HCT116 (cell line): ENCODE measurements at regions not wholly inside any gene's neighbourhood (a gene's known extent, or its start where the extent isn't known, plus 50 kb on each side); places are given as distances from the start of the nearest gene placed in this dataset.

Experiments
- ATAC-seq: fragments of 200-7000 bp; cut with Tn5 transposase; 2 replicates; pipeline ENCODE4 v1.9.1; 2020; ENCODE audit warnings: mild to moderate bottlenecking, moderate library complexity
- BruUV-seq: library from RNA; stranded (reverse); fragments of 400-500 nt; replicated peaks from 2 replicates; lab custom pipeline; 2021; lab: Mats Ljungman, UMichigan
- CTCF ChIA-PET: fragments of 300-600 bp; sonication (Branson Sonifier 250); formaldehyde crosslinking; loops from one replicate; lab custom pipeline; 2021; ENCODE audit warnings: antibody characterized with exemption; lab: Charles Lee
- POLR2A ChIA-PET: fragments of 300-600, 350-600 bp; sonication (Branson Sonifier 250); formaldehyde crosslinking; loops from one replicate; lab custom pipeline; 2021; ENCODE audit warnings: antibody characterized with exemption; lab: Charles Lee
- RAD21 ChIA-PET, 2 experiments: fragments of 300-600 bp; sonication (Branson Sonifier 250); formaldehyde crosslinking; loops; one replicate each; lab custom pipeline; 2023; ENCODE audit warnings: low total read pairs in 2 of 2; ENCODE audit not compliant: uncharacterized antibody in 2 of 2, unreplicated experiment in 2 of 2, low non-redundant PET in 1 of 2; lab: Charles Lee
- DNase-seq: peaks from one replicate; pipeline ENCODE4 v3.0.0-alpha.2; 2010; ENCODE audit warnings: low read depth, low spot score
- H2AFZ ChIP-seq: fragments of 200-600 bp; shearing (Covaris generic), sonication (generic); 2 replicates; pipeline ENCODE4 v1.6.1; 2017; ENCODE audit warnings: low read depth, mixed run types, mixed read lengths, antibody characterized with exemption, low read length; ENCODE audit not compliant: poor library complexity, severe bottlenecking
- H3K27ac ChIP-seq: 2 replicates; pipeline ENCODE4 v1.5.1; 2012; ENCODE audit warnings: low read depth, low read length
- H3K27me3 ChIP-seq: fragments of 200-600 bp; sonication (generic); 2 replicates; pipeline ENCODE4 v1.6.1; 2016; ENCODE audit warnings: mixed run types, low read length, mixed read lengths; ENCODE audit not compliant: insufficient read depth
- H3K36me3 ChIP-seq, 2 experiments: fragments of 200-500 bp in 1 of 2; fragments of 200-600 bp in 1 of 2; sonication (Bioruptor generic) in 1 of 2; sonication (generic) in 1 of 2; 2 replicates each; pipeline versions ENCODE4 v1.5.1 to v1.6.1; 2014 to 2016; ENCODE audit warnings: low read length in 2 of 2, inconsistent platforms in 1 of 2, mixed read lengths in 1 of 2, mixed run types in 1 of 2; ENCODE audit not compliant: insufficient read depth in 2 of 2, control insufficient read depth in 1 of 2
- H3K4me1 ChIP-seq, 2 experiments: fragments of 200-600 bp in 1 of 2; sonication (generic) in 1 of 2; 2 replicates each; pipeline versions ENCODE4 v1.5.1 to v1.6.1; 2012 to 2017; ENCODE audit warnings: low read length in 2 of 2, inconsistent platforms in 1 of 2, mild to moderate bottlenecking in 1 of 2, mixed read lengths in 1 of 2, mixed run types in 1 of 2, moderate library complexity in 1 of 2; ENCODE audit not compliant: insufficient read depth in 2 of 2, control insufficient read depth in 1 of 2
- H3K4me2 ChIP-seq: fragments of 200-600 bp; sonication (generic); 2 replicates; pipeline ENCODE4 v1.6.1; 2017; ENCODE audit warnings: mixed run types, low read length, mixed read lengths
- H3K4me3 ChIP-seq, 2 experiments: fragments of 200-600 bp in 1 of 2; sonication (generic) in 1 of 2; replicated peaks in 1 of 2; 2 replicates each; pipeline ENCODE4 v1.5.1; 2011 to 2016; ENCODE audit warnings: low read length in 2 of 2, control low read depth in 1 of 2, low read depth in 1 of 2, mild to moderate bottlenecking in 1 of 2, mixed read lengths in 1 of 2, mixed run types in 1 of 2
- H3K79me2 ChIP-seq: fragments of 200-600 bp; sonication (generic); 2 replicates; pipeline ENCODE4 v1.6.1; 2017; ENCODE audit warnings: mild to moderate bottlenecking, mixed run types, low read length, moderate library complexity, mixed read lengths; ENCODE audit not compliant: insufficient read depth
- H3K9ac ChIP-seq: fragments of 200-600 bp; sonication (generic); 2 replicates; pipeline ENCODE4 v1.6.1; 2016; ENCODE audit warnings: low read length, mixed read lengths
- H3K9me2 ChIP-seq: fragments of 200-600 bp; sonication (generic), shearing (Covaris generic); 2 replicates; pipeline ENCODE4 v1.6.1; 2017; ENCODE audit warnings: mixed run types, mild to moderate bottlenecking, moderate library complexity; ENCODE audit not compliant: insufficient read depth
- H3K9me3 ChIP-seq, 2 experiments: fragments of 200-500 bp in 1 of 2; fragments of 200-600 bp in 1 of 2; sonication (Bioruptor generic) in 1 of 2; sonication (generic) in 1 of 2; 2 replicates each; pipeline ENCODE4 v1.6.1; 2014 to 2017; ENCODE audit warnings: low read length in 2 of 2, mixed read lengths in 2 of 2, inconsistent platforms in 1 of 2, low read depth in 1 of 2, mild to moderate bottlenecking in 1 of 2, mixed run types in 1 of 2, moderate library complexity in 1 of 2; ENCODE audit not compliant: control insufficient read depth in 1 of 2, insufficient read depth in 1 of 2
- H4K20me1 ChIP-seq: fragments of 200-600 bp; sonication (generic), shearing (Covaris generic); 2 replicates; pipeline ENCODE4 v1.6.1; 2017; ENCODE audit warnings: mixed run types, mild to moderate bottlenecking, moderate library complexity; ENCODE audit not compliant: insufficient read depth
- ATF3 ChIP-seq: IDR thresholded peaks from 2 replicates; pipeline ENCODE4 v1.6.1; 2012
- CEBPB ChIP-seq: IDR thresholded peaks from 2 replicates; pipeline ENCODE4 v1.6.1; 2012; ENCODE audit warnings: low read depth
- CTCF ChIP-seq, 3 experiments: fragments of 200-600 bp in 1 of 3; sonication (generic) in 1 of 3; IDR thresholded peaks in 2 of 3; conservative IDR thresholded peaks in 1 of 3; 2 replicates each; pipeline ENCODE4 v1.5.1; 2012 to 2017; ENCODE audit warnings: low read depth in 2 of 3, low read length in 2 of 3, antibody characterized with exemption in 1 of 3, borderline replicate concordance in 1 of 3, control low read depth in 1 of 3, mild to moderate bottlenecking in 1 of 3, mixed read lengths in 1 of 3, mixed run types in 1 of 3, moderate library complexity in 1 of 3; ENCODE audit not compliant: insufficient read depth in 1 of 3
- EGR1 ChIP-seq: IDR thresholded peaks from 2 replicates; pipeline ENCODE4 v1.6.1; 2012; ENCODE audit warnings: low read depth
- EZH2 ChIP-seq: fragments of 200-600 bp; sonication (generic); IDR thresholded peaks from 2 replicates; pipeline ENCODE4 v1.6.1; 2017; ENCODE audit warnings: antibody characterized with exemption, mixed run types
- EZH2phosphoT487 ChIP-seq: fragments of 200-600 bp; IDR thresholded peaks from 2 replicates; pipeline ENCODE4 v1.6.1; 2018; ENCODE audit warnings: antibody characterized with exemption, borderline replicate concordance
- FOSL1 ChIP-seq: IDR thresholded peaks from 2 replicates; pipeline ENCODE4 v1.6.1; 2012; ENCODE audit warnings: low read depth
- MAX ChIP-seq: IDR thresholded peaks from 2 replicates; pipeline ENCODE4 v1.6.1; 2012
- REST ChIP-seq: IDR thresholded peaks from 2 replicates; pipeline ENCODE4 v1.6.1; 2012; ENCODE audit warnings: low read depth
- SIN3A ChIP-seq: IDR thresholded peaks from 2 replicates; pipeline ENCODE4 v1.6.1; 2012; ENCODE audit warnings: low read depth
- SP1 ChIP-seq: IDR thresholded peaks from 2 replicates; pipeline ENCODE4 v1.6.1; 2012; ENCODE audit warnings: low read depth
- TCF7L2 ChIP-seq: IDR thresholded peaks from 2 replicates; pipeline ENCODE4 v1.7.0; 2011; ENCODE audit warnings: borderline replicate concordance, inconsistent platforms; ENCODE audit not compliant: insufficient read depth, insufficient read length; ENCODE audit errors: extremely low read depth
- YY1 ChIP-seq: IDR thresholded peaks from 2 replicates; pipeline ENCODE4 v1.6.1; 2011; ENCODE audit warnings: low read length, low read depth, moderate library complexity, mild to moderate bottlenecking; ENCODE audit not compliant: insufficient replicate concordance; ENCODE audit errors: extremely low read depth
- ZFX ChIP-seq: fragments of 450-650 bp; IDR thresholded peaks from 2 replicates; pipeline ENCODE4 v1.6.1; 2017
- ZNF274 ChIP-seq: fragments of 200-500 bp; sonication (Bioruptor generic); IDR thresholded peaks from 2 replicates; pipeline ENCODE4 v1.6.1; 2014; ENCODE audit warnings: mild to moderate bottlenecking, low read depth, low read length, inconsistent platforms
- intact Hi-C: fragments of 100-400 bp; cut with micrococcal nuclease; formaldehyde crosslinking; loops from 2 replicates; pipeline ENCODE4 v1.10.0; 2022

GRCh38 chr2:41703123-41703522 lies 344.7 kb upstream of the PKDCC start:
- CTCF ChIA-PET: no interaction called here
- no peaks in the 10 kb centered on the region for H3K9me2 ChIP-seq
- no peak overlapping the region for H3K4me3 ChIP-seq
- POLR2A ChIA-PET: no interaction called here
- no peak for ATAC-seq
- H3K9me3 ChIP-seq: no peaks in the 10 kb centered on the region
- no peak overlapping the region for H3K27ac ChIP-seq
- no peaks in the 10 kb centered on the region for H3K27me3 ChIP-seq
- TF ChIP-seq CEBPB (no peak), TCF7L2 (no peak)
- H3K9ac ChIP-seq: no peak overlapping the region
- no peaks in the 10 kb centered on the region for H3K79me2 ChIP-seq
- no peak overlapping the region for H3K4me2 ChIP-seq
- intact Hi-C loops: no loop called here
- DNase-seq: no peak
- RAD21 ChIA-PET: no interaction called here
- BruUV-seq: no TSS peak
- H3K4me1 ChIP-seq: no peaks in the 10 kb centered on the region
- no peaks in the 10 kb centered on the region for H4K20me1 ChIP-seq
- H3K36me3 ChIP-seq: no peaks in the 10 kb centered on the region
- no peak overlapping the region for H2AFZ ChIP-seq

- ChIA-PET CTCF (no interaction called here), RAD21 (no interaction called here), POLR2A (no interaction called here)
- no TSS peak for BruUV-seq
- DNase-seq: no peak
- no peaks in the 10 kb centered on the region for H4K20me1 ChIP-seq
- H3K9me2 ChIP-seq: no peaks in the 10 kb centered on the region
- no peak overlapping the region for H3K4me3 ChIP-seq
- no peaks in the 10 kb centered on the region for H3K36me3 ChIP-seq
- H3K9me3 ChIP-seq: no peaks in the 10 kb centered on the region
- no peak overlapping the region for H3K27ac ChIP-seq
- TF ChIP-seq TCF7L2: no peak
- no peak for TF ChIP-seq EZH2phosphoT487
- no peak for TF ChIP-seq SP1
- no peak for TF ChIP-seq ZFX
- TF ChIP-seq ATF3: no peak
- TF ChIP-seq YY1: no peak
- TF ChIP-seq MAX: no peak
- no peak for TF ChIP-seq CEBPB
- TF ChIP-seq FOSL1: no peak
- TF ChIP-seq ZNF274: no peak
- TF ChIP-seq SIN3A: no peak
- no peak for TF ChIP-seq REST
- no peak for TF ChIP-seq EGR1
- TF ChIP-seq CTCF (IDR thresholded peaks at IDR 0.05 in 2 of 3, conservative IDR thresholded peaks at IDR 0.05 in 1 of 3; ENCODE audit: borderline replicate concordance in 1 of 3, insufficient read depth in 1 of 3, low read depth in 2 of 3, low read length in 2 of 3): no peak
- TF ChIP-seq EZH2: no peak
- H3K27me3 ChIP-seq: peaks cover 7% of the 10 kb centered on the region; the same call in 1 of the 2 replicates
- no peaks in the 10 kb centered on the region for H3K4me1 ChIP-seq
- H3K4me2 ChIP-seq: no peak overlapping the region
- no peak overlapping the region for H3K9ac ChIP-seq
- ATAC-seq: no peak
- H2AFZ ChIP-seq: no peak overlapping the region
- intact Hi-C loops: no loop called here
- H3K79me2 ChIP-seq: no peaks in the 10 kb centered on the region
Measured at GRCh38 chr2:41705634-41706033, 342.2 kb upstream of the PKDCC start.
